Keratinocyte (primary cell): ENCODE measurements at regions not wholly inside any gene's neighbourhood (a gene's known extent, or its start where the extent isn't known, plus 50 kb on each side); places are given as distances from the start of the nearest gene placed in this dataset.

Source experiments
- DNase-seq: peaks from one replicate; pipeline ENCODE4 v3.0.0-alpha.2; 2011; ENCODE audit warnings: low read depth, missing footprints, low spot score
- FAIRE-seq: peaks from 2 replicates; lab custom pipeline; 2011; peaks lifted over from hg19 to GRCh38; lab: Jason Lieb, UNC
- H2AFZ ChIP-seq: 2 replicates; pipeline ENCODE4 v1.6.0; 2012; ENCODE audit warnings: low read length, control low read depth, inconsistent platforms; ENCODE audit not compliant: control insufficient read depth
- H3K27ac ChIP-seq: 2 replicates; pipeline ENCODE4 v1.5.1; 2011; ENCODE audit warnings: low read length; ENCODE audit not compliant: control insufficient read depth, insufficient read depth
- H3K27me3 ChIP-seq: 3 replicates; pipeline ENCODE4 v1.6.0; 2011; ENCODE audit warnings: low read length; ENCODE audit not compliant: control insufficient read depth, insufficient read depth; ENCODE audit errors: extremely low read depth
- H3K36me3 ChIP-seq, 2 experiments: 2 replicates in 1 of 2; 3 replicates in 1 of 2; pipeline ENCODE4 v1.5.1; 2011; ENCODE audit warnings: low read length in 2 of 2, mild to moderate bottlenecking in 1 of 2; ENCODE audit not compliant: control insufficient read depth in 2 of 2, insufficient read depth in 2 of 2; ENCODE audit errors: extremely low read depth in 1 of 2
- H3K4me1 ChIP-seq: 3 replicates; pipeline ENCODE4 v1.5.1; 2011; ENCODE audit warnings: low read length; ENCODE audit not compliant: control insufficient read depth, insufficient read depth; ENCODE audit errors: extremely low read depth
- H3K4me2 ChIP-seq: 3 replicates; pipeline ENCODE4 v1.6.0; 2011; ENCODE audit warnings: low read depth, low read length; ENCODE audit not compliant: control insufficient read depth, insufficient read depth; ENCODE audit errors: extremely low read depth
- H3K4me3 ChIP-seq, 3 experiments: fragments of 200-600 bp in 1 of 3; sonication (generic) in 1 of 3; 2 replicates in 2 of 3; 3 replicates in 1 of 3; pipeline ENCODE4 v1.5.1; 2011 to 2016; ENCODE audit warnings: low read length in 3 of 3, mild to moderate bottlenecking in 3 of 3, control low read depth in 2 of 3, inconsistent platforms in 1 of 3, low read depth in 1 of 3, mixed read lengths in 1 of 3, mixed run types in 1 of 3, moderate library complexity in 1 of 3; ENCODE audit not compliant: control insufficient read depth in 2 of 3, insufficient read depth in 2 of 3; ENCODE audit errors: extremely low read depth in 1 of 3
- H3K79me2 ChIP-seq: 2 replicates; pipeline ENCODE4 v1.6.0; 2012; ENCODE audit warnings: low read length; ENCODE audit not compliant: control insufficient read depth, insufficient read depth
- H3K9ac ChIP-seq: 3 replicates; pipeline ENCODE4 v1.6.0; 2011; ENCODE audit warnings: low read length; ENCODE audit not compliant: control insufficient read depth, insufficient read depth; ENCODE audit errors: extremely low read depth
- H3K9me1 ChIP-seq: 3 replicates; pipeline ENCODE4 v1.6.0; 2011; ENCODE audit warnings: low read length; ENCODE audit not compliant: control insufficient read depth, insufficient read depth; ENCODE audit errors: extremely low read depth
- H3K9me3 ChIP-seq: 2 replicates; pipeline ENCODE4 v1.5.1; 2012; ENCODE audit warnings: low read depth, low read length; ENCODE audit not compliant: control insufficient read depth
- H4K20me1 ChIP-seq: 3 replicates; pipeline ENCODE4 v1.6.0; 2011; ENCODE audit warnings: low read length; ENCODE audit not compliant: control insufficient read depth, insufficient read depth; ENCODE audit errors: extremely low read depth
- EZH2 ChIP-seq: IDR thresholded peaks from one replicate; pipeline ENCODE4 v1.6.1; 2012; ENCODE audit warnings: inconsistent platforms, mild to moderate bottlenecking, low read length, moderate library complexity
- dilution Hi-C: fragments of 300-500 bp; cut with MboI; formaldehyde crosslinking; loops from one replicate; pipeline ENCODE4 v1.7.0; 2020; ENCODE audit warnings: low sequenced_read_pairs; ENCODE audit not compliant: extremely low pct_ligation_motif_present
- TF ChIP-seq, protein P1 (sequence below), 3 experiments: IDR thresholded peaks in 1 of 3; conservative IDR thresholded peaks in 1 of 3; optimal IDR thresholded peaks in 1 of 3; 2 replicates in 2 of 3; 3 replicates in 1 of 3; pipeline versions ENCODE3 to v1.5.1; 2011; ENCODE audit warnings: low read length in 3 of 3, mild to moderate bottlenecking in 3 of 3, moderate library complexity in 2 of 3, control low read depth in 1 of 3, inconsistent platforms in 1 of 3; ENCODE audit not compliant: insufficient read depth in 2 of 3; ENCODE audit errors: extremely low read depth in 1 of 3

DNA sequence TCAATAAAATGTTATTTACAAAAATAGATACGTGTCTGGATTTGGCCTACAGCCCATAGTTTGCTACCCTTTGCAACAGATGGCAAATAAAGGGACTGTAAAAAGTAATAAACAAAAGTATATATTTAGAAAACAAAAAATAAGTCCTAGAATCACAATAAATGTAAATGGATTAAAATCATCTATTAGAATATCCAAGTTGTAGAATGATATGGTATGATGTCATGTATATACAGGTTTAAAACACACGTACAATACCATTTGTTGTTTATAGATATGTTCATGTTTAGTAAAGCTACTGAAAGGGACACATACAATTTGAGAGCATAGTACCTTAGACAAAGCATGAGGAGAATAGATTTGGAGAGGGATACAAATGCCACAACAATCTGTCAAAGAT is 219.5 kb downstream of the BCL11B start:
- Histone ChIP-seq H3K4me1 (no peaks in the 10 kb centered on the region), H3K27ac (no peak overlapping the region), H3K9me1 (no peaks in the 10 kb centered on the region), H3K4me2 (no peak overlapping the region), H3K4me3 (no peak overlapping the region), H3K27me3 (no peaks in the 10 kb centered on the region), H4K20me1 (no peaks in the 10 kb centered on the region), H3K9me3 (peaks cover 4% of the 10 kb centered on the region), H3K36me3 (no peaks in the 10 kb centered on the region), H2AFZ (no peak overlapping the region), H3K79me2 (no peaks in the 10 kb centered on the region), H3K9ac (no peak overlapping the region)
- FAIRE-seq (no peak), DNase-seq (no peak)
- TF ChIP-seq, protein P1, sequence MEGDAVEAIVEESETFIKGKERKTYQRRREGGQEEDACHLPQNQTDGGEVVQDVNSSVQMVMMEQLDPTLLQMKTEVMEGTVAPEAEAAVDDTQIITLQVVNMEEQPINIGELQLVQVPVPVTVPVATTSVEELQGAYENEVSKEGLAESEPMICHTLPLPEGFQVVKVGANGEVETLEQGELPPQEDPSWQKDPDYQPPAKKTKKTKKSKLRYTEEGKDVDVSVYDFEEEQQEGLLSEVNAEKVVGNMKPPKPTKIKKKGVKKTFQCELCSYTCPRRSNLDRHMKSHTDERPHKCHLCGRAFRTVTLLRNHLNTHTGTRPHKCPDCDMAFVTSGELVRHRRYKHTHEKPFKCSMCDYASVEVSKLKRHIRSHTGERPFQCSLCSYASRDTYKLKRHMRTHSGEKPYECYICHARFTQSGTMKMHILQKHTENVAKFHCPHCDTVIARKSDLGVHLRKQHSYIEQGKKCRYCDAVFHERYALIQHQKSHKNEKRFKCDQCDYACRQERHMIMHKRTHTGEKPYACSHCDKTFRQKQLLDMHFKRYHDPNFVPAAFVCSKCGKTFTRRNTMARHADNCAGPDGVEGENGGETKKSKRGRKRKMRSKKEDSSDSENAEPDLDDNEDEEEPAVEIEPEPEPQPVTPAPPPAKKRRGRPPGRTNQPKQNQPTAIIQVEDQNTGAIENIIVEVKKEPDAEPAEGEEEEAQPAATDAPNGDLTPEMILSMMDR (optimal IDR thresholded peaks at IDR 0.05 in 1 of 3, IDR thresholded peaks at IDR 0.05 in 1 of 3, conservative IDR thresholded peaks at IDR 0.05 in 1 of 3; ENCODE audit: extremely low read depth in 1 of 3, insufficient read depth in 2 of 3, low read length in 3 of 3), result no peak
- no peak for TF ChIP-seq EZH2
- dilution Hi-C loops, result no loop called here

DNA sequence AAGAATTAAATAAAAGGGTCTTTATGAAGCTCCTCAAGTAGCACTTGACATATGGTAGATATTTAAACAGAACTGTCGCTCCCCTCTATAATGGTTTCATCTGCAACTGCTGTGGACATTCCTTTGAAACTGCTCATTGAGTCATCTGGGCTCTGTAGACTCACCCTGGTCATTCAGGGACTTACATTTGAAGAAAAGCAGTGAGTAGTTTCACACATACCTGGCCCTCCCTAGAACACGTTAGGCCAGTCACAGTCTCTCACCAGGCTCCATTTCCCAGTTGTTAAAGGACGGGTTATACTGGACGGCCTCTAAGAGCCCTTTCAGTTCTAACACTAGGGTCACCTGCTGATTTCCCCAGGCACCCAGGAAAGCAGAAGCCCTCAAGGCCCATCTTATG is 217.0 kb downstream of the BCL11B start:
- Histone ChIP-seq H4K20me1 (no peaks in the 10 kb centered on the region), H3K4me2 (no peak overlapping the region), H2AFZ (no peak overlapping the region), H3K4me1 (no peaks in the 10 kb centered on the region), H3K27ac (no peak overlapping the region), H3K9me1 (no peaks in the 10 kb centered on the region), H3K4me3 (no peak overlapping the region), H3K9ac (no peak overlapping the region), H3K27me3 (no peaks in the 10 kb centered on the region), H3K79me2 (no peaks in the 10 kb centered on the region), H3K36me3 (no peaks in the 10 kb centered on the region), H3K9me3 (peaks cover 4% of the 10 kb centered on the region)
- dilution Hi-C loops, result no loop called here
- FAIRE-seq, result peak; percentile 29
- TF ChIP-seq EZH2, result no peak
- TF ChIP-seq, protein P1 (optimal IDR thresholded peaks at IDR 0.05 in 1 of 3, IDR thresholded peaks at IDR 0.05 in 1 of 3, conservative IDR thresholded peaks at IDR 0.05 in 1 of 3; ENCODE audit: extremely low read depth in 1 of 3, insufficient read depth in 2 of 3, low read length in 3 of 3), result no peak
- DNase-seq, result no peak
